ENCODE measurements at regions not wholly inside any gene's neighbourhood (a gene's known extent, or its start where the extent isn't known, plus 50 kb on each side); places are given as distances from the start of the nearest gene placed in this dataset.

DNA sequence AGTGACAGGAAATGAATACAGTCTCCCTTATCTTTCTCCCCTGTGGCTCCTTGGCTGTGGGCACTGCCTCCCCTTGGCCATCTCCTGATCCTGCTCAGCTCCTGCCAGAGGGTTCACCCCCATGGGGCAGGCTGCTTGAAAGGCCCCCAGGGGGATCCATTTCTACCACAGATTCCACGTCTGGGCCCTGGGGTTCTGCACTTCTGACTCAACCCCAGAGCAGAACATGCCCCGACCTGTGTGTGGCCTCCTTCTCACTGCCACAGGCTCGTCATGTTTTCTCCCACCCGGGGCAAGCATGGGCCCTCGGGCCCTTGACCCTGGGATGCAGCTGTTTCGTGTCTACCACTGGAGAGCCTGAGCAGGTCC lies 122.2 kb downstream of the ACKR3 start:
- no peak for DNase-seq (ENCODE audit: low spot score)

DNA sequence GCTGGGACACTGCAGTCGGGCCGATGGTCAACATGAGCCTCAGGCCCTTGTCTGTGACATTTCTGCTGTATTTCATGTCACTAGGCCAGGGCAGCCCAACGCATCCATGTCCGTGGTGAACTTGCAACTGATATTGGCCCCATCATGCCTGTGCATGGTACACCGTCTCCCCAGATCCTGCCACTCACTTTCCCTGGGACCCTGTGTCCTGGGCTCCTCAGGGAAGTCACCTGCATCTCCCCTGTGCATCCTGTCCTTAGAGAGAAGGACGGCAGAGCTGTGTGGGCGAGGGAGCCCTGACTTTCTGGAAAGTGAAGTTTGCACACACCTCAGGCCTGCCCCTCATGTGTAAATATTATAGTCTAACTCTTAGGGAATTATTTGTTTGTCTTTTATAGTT lies 123.3 kb downstream of the ACKR3 start:
- no peak for DNase-seq (ENCODE audit: low spot score)

DNA sequence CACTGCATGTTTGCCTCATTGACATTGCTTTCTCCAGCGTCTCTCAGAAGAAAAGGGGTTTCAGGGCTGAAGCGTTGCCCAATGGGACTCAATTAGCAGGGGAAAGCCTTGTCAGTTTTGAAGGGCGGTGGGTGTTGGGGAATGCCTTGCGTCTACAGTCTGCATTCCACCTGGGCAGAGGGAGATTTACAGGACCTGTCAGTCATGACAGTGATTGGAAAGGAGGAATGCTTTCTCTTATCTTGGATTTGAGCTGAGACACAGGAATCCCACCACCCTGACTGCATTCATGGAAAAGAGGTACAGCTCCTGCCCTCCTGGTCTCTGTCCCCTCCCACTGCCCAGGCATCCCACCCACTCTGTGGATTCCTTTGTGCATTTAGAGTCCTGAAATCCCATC lies 123.9 kb downstream of the ACKR3 start:
- DNase-seq (ENCODE audit: low spot score): no peak

DNA sequence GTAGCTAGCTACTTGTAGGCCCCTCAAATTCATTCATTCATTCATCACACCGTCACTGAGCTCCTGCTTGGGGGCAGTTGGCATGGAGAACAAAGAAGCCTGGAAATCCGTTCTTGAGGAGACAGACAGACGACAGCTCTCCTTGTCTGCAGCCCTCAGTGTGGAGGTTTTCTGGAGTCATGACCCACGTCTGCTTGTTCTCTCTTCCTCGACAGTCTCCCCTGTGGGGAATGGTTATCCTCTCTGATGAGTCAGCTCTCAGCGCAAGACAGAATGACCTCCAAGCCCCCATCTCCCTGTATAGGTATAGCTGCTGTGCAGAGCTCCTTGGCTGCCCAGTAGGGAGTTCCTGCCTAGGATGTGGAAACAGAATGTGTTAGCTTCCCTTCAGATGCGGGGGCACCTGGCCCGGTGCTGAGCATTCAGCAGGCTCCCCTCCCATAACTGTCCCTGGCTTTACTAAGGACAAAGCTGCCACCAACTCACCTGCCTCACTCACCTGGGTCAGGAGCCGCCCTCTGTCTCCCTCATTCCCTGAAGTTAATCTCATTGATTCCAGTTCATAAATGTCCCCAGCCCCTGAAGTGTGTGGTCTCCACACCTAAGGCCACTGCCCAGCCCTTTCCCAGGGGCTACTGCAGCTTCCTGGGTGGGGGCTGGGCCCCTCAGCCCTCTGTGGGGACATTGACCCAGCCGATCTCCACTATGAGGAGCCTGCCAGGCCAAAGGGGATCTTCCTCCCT lies 124.7 kb downstream of the ACKR3 start:
- DNase-seq (ENCODE audit: low spot score): no peak

DNA sequence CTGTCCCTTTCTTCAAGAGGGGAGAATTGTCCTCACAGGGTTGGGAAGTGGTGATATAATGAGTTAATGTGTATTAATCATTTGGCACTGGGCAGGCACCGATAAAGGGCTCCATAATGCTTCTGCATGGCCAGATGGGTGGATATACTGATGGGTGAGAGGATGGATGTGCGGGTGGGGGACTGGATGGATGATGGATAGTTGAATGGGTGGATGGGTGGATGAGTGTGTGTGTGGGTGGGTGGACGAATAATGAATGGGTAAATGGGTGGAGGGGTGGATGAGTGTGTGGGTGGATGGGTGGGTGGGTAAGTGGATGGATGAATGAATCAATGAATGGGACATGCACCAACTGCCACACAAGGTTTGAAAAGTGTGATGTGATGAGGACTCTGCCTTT lies 127.2 kb downstream of the ACKR3 start:
- DNase-seq (ENCODE audit: low spot score): no peak

DNA sequence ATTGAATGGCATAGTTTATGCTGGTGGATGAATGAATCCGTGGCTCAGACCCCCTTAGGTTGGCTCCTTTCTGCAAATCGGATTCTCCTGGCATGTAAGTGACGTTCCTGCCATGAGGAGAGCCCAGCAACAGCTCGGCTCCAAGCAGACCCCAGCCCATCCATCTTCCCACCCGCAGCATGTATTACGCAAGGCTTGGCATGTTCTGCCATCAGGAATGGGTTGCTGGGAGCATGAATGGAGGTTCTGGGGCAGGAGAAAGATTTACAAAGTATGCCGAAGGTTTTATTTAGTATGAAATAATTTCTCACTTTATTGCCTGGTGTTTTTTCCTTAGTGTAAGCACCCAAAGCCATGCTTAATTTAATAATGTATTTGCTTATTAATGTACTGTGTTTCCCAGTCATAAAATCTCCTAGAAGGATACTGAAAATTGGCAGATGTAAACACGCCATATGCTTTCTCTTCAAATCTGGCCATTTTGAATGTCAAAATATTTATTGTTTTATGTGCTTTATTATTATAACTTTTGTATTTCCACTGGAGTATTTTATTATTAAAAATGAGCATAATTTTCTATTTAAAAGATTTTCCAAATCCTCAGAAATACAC lies 128.5 kb downstream of the ACKR3 start:
- no peak for DNase-seq (ENCODE audit: low spot score)

DNA sequence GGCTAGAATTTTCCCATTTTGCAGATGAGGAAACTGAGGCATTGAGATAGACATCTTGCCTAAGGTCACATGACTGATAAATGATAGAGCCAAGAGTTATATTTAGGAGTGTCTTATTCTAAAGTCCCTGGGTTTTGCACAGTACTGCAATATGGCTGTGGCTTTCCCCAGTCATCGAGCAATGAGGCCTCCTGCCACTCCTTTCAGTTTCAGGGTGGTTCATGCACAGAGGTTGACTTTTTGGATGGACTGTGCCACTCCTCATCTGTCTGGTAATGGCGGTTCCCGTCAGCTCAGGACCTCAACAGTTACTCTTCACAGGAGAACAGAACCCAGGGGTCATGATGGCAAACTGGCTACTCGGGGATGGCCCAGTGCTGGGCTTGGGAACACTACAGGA lies 131.1 kb downstream of the ACKR3 start:
- no peak for DNase-seq (ENCODE audit: low spot score)

DNA sequence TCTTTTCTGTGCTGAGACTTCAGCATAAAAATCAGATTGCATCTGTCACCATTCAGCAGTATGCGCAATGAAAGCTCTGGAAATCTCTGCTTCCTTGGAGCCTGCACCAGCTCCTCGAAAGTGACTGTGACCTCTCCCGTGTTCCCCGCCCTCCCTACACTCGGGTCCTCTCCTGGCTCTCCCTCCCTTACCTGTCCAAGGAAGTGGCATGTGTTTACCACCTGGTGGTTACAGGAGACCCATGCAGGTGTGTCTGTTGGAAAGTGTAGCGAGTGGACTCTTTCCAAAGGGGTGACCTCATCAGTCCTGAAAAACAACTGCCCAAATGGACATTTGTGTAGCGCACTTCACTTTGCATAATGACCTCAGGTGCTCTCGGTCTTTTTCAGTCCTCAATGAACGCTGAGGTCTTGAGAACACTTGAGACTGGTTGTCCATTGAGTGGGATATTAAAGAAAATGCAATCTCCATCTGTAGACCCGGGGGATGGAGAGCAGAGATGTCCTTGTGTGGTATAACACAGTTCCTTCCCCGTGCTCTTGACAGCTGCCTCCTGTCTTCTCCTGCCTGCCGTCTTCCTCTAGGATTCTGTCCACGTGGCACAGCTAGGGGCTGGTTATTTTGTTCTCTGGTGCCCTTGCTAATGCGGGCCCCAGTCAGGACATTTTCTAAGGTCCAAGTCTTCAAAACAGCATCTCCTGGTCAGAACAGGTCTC lies 133.2 kb downstream of the ACKR3 start:
- no peak for DNase-seq (ENCODE audit: low spot score)

DNA sequence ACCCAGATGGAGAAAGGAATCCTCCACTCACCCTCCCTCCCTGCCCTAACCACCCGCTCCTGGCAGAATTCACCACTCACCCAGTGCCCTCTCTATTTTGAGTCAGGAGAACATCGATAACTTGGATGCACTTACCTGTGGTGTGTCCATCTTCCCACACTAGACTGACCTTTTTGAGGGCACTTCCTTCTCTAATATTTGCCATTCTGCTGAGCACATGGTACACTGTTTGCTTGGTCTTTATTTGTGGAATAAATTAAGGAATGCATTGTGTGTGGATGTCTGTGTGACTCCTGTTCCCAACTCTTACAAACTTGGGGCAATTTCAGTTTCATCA lies 133.7 kb downstream of the ACKR3 start:
- no peak for DNase-seq (ENCODE audit: low spot score)

DNA sequence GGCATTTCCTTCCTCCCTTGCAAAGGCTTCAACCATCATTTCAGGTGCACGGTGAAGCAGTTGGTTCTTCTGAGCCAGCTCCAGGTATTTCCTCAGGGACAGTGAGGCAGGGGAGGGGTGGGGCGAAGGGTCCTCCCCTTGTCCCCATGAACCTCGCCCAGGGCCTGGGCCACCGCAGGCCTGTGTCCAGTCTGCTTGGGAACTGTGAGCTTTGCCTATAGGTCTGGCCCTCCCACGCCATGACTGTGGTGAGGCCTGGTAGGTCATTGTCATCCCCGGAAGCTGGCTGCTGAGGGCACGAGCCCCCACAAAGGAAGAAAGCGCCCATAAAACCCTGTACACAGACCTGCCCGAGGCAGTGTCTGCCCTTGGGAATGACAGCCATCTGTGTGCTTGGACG lies 134.3 kb downstream of the ACKR3 start:
- no peak for DNase-seq (ENCODE audit: low spot score)

DNA sequence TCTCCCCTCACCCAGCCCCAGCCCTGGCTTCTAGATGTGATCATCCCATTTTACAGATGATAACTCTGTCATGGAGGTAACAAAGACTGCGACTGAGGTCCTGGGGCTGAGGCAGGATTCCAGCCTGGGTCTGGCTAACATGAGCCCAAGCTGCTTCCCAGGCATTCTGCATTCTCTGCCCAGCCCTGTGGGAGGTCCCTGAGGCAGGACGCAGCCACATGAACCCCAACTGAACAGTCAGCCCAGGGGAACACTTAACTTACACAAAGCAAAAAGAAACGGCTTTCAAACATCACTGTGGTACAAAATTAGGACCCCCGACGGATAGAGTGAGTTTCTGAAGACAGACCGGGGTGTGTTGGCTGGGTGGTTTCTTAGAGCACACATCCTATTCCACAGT lies 135.3 kb downstream of the ACKR3 start:
- no peak for DNase-seq (ENCODE audit: low spot score)

DNA sequence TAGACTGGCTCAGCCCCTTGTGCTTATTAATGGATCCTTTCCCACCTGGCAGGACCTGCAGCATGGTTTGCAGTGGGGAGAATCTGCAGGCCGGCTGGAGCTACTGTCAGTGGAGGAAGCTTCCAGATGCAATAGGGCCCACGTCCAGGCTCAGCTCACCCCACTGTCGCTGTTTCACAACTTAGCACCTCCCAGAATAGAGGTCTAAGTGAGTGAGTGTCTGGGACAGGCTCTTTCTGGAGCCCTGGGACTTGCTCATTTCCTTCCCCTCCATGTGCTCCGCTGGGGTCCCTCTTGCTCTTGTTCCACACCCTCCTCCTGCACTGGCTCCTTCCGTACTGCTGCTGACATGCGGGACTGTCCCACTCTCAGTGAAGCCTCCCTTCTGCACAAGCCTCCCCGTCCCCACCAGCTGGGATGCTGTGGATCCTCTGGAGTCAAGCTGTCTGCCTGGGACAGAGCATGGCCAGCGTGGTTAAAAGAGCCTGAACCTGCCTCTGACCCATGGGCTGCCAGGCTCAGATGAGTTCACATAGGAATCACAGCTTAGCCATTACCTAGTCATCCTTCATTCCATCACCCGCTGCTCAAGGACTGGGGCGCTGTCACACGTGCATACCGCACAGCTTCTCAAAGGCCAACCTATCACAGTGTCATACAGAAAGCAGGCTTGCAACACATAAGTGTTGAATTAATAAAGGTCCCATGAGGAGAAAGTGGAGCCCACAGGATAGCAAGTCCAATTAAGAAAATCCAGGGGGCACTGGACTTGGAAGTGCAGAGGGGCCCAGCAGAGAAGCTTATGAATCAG lies 135.9 kb downstream of the ACKR3 start:
- DNase-seq (ENCODE audit: low spot score): peak; percentile 17

DNA sequence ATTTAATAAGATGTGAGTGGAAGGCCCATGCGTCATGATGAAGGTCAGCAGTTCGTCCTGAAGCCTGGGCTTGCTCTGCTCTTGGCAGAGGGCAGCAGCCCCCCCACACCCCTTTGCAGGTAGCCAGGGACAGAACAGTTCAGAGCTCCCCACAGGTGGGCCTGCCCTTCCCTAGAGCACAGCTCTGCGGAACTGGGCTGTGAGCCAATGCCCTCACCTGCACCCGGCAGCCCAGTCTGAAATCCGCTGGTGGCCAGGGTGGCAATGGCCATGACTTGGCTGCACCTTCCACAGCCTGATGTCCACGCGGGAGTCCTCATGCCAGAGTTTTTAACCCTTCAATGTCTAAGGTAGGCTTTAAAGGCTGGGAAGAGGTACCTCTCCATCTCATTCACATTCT lies 136.7 kb downstream of the ACKR3 start:
- DNase-seq (ENCODE audit: low spot score): no peak

DNA sequence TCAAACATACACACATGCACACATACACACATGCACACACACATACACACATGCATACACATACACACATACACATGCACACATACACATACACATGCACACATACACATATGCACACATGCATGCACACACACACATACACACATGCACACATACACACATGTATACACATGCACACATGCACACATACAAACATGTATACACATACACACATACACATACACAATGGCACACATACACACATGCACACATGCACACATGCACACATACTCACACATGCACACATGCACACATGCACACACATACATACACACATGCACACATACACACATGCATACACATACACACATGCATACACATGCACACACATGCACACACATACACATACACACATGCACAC lies 137.2 kb downstream of the ACKR3 start:
- no peak for DNase-seq (ENCODE audit: low spot score)

DNA sequence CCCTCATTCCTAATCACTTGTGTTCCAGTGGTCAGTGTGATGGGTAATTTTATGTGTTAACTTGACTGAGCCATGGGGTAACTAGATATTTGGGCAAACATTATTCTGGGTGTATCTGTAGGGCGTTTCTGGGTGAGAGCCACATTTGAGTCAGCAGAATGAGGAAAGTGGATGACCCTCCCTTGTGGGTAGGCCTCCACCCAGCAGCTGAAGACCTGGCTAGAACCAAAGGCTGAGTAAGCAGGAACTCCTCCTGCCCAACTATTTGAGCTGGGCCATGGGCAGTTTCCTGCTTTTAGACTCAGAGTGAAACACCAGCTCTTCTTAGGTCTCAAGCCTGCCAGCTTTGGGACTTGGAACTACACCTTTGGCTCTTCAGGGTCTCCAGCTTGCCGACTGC lies 141.8 kb downstream of the ACKR3 start:
- DNase-seq (ENCODE audit: low spot score): peak; percentile 80

DNA sequence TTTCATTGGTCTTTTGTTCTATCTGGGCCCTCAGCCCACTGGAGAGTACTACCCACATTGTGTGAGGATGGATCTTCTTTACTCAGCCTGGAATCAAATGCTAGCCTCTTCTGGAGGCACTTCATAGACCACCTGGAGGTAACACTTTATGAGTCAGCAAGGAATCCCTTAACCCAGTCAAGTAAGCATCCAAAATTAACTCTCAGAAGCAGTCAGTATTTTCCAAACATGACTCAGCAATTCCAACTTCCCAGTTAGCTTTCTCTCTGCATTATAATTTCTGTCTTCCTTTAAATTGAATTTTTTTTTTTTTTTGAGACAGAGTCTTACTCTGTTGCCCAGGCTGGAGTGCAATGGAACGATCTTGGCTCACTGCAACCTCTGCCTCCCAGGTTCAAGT lies 142.7 kb downstream of the ACKR3 start:
- DNase-seq (ENCODE audit: low spot score): no peak

DNA sequence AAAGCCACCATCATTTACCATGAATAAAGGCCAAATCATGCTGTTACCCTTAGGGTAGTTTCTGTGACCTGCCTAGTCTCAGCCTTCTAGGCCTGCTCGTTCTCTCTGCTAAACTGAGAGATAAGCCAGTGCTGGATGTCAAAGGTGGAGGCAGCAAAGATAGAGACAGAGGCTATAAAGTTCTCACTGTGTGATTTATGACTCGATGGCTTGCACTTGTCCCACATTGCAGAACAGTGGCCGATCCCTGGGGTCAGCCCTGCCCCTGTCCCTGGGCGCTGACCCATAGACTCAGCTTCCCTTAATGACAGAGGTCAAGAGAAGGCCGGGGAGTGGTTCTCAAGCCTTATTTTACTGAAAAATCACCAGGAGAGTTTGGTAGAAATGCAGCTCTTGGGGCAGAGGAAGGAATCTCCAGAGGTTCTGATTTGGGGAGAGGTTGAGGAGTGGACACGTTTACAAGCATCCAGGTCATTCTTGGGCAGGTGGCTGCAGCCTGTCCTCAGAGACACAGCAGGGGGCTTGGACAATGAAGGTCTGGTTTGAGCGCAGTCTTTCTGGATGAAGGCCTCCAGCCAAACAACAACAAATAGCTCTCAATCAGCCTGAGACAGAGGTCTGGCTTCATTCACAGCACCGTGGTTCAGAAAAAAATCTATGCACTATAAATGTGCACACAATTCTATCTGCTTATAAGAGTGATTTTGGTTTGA lies 143.5 kb downstream of the ACKR3 start:
- DNase-seq (ENCODE audit: low spot score): no peak

DNA sequence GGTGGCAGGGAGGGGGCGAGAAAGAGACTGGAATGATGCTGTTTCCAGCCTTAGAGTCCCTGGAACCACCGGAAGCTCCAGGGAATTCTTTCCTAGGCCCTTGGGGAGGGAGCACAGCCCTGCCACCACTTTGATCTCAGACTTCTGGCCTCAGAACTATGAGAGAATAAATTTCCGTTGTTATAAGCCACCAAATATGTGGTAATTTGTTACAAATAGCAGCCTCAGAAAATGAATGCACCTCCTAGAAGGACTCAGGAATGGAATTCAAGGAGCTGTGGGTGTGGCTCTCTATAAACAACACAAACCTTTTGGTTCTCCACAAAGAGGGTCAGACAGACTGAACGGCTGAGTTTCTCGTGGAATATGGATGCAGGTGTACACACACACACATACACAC lies 144.5 kb downstream of the ACKR3 start:
- peak; percentile 26 for DNase-seq (ENCODE audit: low spot score)

DNA sequence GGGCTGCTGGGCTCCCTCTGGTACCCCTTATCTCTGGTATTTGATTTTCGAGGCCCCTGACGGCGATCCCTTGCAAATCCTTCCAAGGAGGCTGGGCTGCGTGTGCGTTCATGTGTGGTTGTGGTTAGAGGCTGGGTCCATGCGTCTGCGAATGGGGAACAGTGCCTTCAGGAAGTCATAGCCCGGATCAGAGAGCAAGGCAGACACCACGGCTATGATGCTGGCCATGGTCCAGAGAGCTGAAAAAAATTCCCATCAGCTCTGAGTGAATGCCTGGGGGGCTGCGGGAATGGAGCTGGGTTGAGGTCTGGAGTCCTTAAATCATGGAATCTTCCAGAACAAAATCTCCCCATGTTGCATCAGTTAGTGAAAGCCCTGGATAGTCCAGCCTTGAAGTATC lies 145.5 kb downstream of the ACKR3 start:
- DNase-seq (ENCODE audit: low spot score): no peak

DNA sequence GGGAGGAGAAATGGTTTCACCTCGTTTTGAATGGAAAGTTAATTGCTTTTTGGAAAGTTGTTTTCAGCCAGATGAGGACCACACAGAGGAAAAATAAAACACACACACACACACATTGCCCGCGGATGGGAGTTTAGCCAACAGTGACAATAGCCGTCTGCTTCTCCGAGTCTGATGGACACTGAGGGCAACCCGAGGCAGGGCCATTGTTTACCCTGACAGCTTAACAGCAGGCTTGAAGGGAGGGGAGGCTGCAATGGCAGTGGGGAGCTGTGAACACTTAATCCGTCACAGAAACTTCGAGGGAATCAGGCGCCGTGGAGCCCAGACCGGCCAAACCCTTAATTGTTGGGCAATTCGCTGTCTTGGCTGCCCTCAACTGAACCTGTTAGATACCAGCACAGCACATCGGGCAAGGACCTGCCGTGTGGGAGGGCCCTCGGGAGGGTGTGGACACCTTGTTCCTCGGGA lies 145.9 kb downstream of the ACKR3 start:
- no peak for DNase-seq (ENCODE audit: low spot score)

DNA sequence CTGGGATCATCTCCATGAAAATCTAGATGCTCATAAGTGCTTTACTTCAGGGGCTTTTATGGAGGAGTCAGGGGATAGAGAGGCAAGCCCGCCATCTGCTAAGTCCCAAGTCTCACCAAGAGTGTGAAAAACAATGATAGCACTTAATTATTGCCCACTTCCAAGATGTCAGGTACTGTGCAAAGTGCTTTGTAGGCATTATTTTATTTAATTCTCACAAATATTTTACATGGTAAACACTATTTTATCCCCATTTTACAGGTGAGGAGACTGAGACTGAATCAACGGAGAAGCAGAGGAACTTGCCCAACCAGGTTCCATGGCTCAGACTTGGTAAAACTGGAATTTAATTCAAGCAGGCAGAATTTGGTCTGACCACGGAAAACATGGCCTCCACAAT lies 147.5 kb downstream of the ACKR3 start:
- DNase-seq (ENCODE audit: low spot score): no peak

DNA sequence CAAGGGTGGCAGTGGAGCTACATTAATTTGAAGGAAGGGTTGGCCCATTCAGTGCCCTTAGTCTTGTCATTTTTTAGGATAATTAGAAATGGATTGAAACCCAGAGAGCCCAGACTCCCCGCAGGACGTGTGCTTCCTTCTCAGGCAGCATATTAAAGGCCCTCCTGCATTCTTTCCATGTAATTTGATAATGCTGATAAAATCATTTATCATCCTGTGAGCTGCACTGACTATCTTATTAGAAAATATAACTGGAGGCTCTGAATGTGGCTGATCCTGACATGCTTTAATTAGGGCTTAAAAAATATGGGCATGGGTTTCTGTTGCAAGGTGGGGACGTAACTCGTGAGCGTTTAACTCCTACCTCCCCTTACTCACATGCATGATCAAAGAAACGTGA lies 148.1 kb downstream of the ACKR3 start:
- DNase-seq (ENCODE audit: low spot score): no peak

Measured in GM03348 (cell line).